ENCODE measurements at regions not wholly inside any gene's neighbourhood (a gene's known extent, or its start where the extent isn't known, plus 50 kb on each side); places are given as distances from the start of the nearest gene placed in this dataset.

- no peak overlapping the region for H3K27ac ChIP-seq
- TF ChIP-seq, protein P1, sequence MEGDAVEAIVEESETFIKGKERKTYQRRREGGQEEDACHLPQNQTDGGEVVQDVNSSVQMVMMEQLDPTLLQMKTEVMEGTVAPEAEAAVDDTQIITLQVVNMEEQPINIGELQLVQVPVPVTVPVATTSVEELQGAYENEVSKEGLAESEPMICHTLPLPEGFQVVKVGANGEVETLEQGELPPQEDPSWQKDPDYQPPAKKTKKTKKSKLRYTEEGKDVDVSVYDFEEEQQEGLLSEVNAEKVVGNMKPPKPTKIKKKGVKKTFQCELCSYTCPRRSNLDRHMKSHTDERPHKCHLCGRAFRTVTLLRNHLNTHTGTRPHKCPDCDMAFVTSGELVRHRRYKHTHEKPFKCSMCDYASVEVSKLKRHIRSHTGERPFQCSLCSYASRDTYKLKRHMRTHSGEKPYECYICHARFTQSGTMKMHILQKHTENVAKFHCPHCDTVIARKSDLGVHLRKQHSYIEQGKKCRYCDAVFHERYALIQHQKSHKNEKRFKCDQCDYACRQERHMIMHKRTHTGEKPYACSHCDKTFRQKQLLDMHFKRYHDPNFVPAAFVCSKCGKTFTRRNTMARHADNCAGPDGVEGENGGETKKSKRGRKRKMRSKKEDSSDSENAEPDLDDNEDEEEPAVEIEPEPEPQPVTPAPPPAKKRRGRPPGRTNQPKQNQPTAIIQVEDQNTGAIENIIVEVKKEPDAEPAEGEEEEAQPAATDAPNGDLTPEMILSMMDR (conservative IDR thresholded peaks at IDR 0.05; ENCODE audit: low read depth), result no peak
- CTCF ChIA-PET, result no interaction called here
- POLR2A ChIA-PET (ENCODE audit: low non-redundant PET), result no interaction called here
- no peak for DNase-seq (ENCODE audit: low spot score)
Observed at GRCh38 chr14:101184572-101184971, 281.1 kb upstream of the RTL1 start.

DNA sequence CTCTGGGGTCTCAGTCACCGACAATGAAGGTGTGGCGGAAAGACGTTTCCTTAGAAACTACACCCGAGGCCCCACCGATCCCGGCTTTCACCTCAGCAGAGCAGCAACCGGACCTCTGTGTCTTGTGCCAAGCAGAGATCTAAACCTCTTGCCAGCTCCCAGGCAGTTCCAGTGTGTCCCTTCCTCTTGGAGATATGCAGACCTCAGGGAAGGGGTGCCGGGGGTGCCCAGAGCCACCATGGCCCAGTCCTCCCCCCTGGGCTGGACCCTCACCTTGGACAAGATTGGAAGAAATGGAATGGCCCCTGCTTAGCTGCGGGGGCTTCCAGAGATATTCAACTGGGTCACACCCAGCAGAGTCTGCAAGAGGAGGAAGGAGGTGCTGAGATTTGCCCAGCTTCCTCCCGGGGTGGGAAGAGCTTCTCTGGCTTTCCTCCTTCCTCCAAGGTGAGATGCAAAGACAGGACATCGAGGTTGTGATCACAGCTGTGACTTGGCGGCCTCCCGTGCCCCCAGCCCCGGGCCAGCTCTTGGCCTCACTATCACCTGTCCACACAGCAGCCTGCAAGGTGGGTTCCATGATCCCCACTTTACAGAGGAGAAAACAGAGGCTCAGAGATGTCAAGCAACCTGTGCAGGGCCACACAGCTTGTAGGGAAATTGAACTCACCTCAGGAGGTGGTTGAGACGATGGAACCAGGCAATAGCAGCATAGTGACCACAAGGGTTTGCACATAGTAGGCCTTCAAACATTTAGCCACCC lies 281.7 kb upstream of the RTL1 start:
- H3K27ac ChIP-seq, result no peak overlapping the region
- CTCF ChIA-PET, result no interaction called here
- POLR2A ChIA-PET (ENCODE audit: low non-redundant PET), result no interaction called here
- DNase-seq (ENCODE audit: low spot score), result no peak
- TF ChIP-seq, protein P1 (conservative IDR thresholded peaks at IDR 0.05; ENCODE audit: low read depth), result no peak

- CTCF ChIA-PET, result no interaction called here
- POLR2A ChIA-PET (ENCODE audit: low non-redundant PET), result no interaction called here
- no peak overlapping the region for H3K27ac ChIP-seq
- DNase-seq (ENCODE audit: low spot score), result no peak
- TF ChIP-seq, protein P1 (conservative IDR thresholded peaks at IDR 0.05; ENCODE audit: low read depth), result no peak
Observed at GRCh38 chr14:101185946-101186345, 282.4 kb upstream of the RTL1 start.

- H3K27ac ChIP-seq, result no peak overlapping the region
- DNase-seq (ENCODE audit: low spot score), result no peak
- ChIA-PET POLR2A (ENCODE audit: low non-redundant PET) (no interaction called here), CTCF (no interaction called here)
- TF ChIP-seq, protein P1 (conservative IDR thresholded peaks at IDR 0.05; ENCODE audit: low read depth), result no peak
Observed at GRCh38 chr14:101186544-101186943, 283.0 kb upstream of the RTL1 start.

DNA sequence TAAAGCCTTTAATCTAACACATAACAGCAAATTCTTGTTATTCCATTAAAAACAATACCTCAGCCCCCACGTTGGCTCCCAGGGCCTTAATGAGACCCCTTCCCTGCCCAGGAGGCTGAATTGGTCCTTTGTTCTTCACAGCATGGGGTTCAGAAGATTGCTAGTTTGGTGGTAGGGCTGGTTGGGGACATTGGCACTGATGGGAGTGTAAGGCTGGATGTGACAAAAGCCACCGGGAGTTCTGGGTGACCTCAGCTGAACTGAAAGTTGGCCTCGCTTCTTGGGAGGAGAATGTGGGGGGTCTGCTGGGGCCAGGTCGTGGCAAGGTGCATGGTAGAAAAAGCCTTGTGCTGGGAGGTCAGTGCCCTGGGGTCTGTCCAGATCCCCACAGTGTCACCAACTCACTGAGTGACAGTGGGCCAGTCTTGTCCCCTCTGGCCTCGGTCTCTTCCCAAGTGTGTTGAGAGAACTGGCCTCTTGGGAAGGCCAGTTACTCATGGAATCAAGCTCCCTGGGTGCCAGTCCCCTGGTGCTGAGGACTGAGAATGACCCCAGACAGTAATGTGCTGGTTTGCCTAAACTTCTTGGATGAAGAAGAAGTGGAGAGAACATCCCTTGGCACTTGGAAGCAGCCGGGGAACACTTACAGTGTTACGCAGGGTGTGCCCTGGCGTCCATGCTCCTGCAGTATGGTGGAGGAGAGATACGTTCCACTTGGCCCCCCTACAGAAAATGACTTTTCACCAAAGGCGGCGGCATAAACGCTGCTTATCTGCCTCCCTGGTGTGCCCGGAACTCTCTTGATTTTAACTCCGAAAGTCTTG lies 283.7 kb upstream of the RTL1 start:
- DNase-seq (ENCODE audit: low spot score), result no peak
- TF ChIP-seq, protein P1 (conservative IDR thresholded peaks at IDR 0.05; ENCODE audit: low read depth), result no peak
- ChIA-PET CTCF (no interaction called here), POLR2A (ENCODE audit: low non-redundant PET) (no interaction called here)
- H3K27ac ChIP-seq, result no peak overlapping the region

GRCh38 chr14:101187816-101188570 lies 284.5 kb upstream of the RTL1 start:
- TF ChIP-seq, protein P1 (conservative IDR thresholded peaks at IDR 0.05; ENCODE audit: low read depth), result no peak

More at GRCh38 chr14:101187816-101188570, 284.5 kb upstream of the RTL1 start:
- POLR2A ChIA-PET (ENCODE audit: low non-redundant PET), result no interaction called here
- no peak overlapping the region for H3K27ac ChIP-seq
- no peak for DNase-seq (ENCODE audit: low spot score)
- CTCF ChIA-PET, result interaction anchor here (0.7 kb wide), 1 partner anchor 353 kb away, joined by 4 read pairs; no protein-coding TSS in a partner anchor

All from RWPE1 (cell line).